Testis (tissue), 2 donors: ENCODE measurements at regions not wholly inside any gene's neighbourhood (a gene's known extent, or its start where the extent isn't known, plus 50 kb on each side); places are given as distances from the start of the nearest gene placed in this dataset.

Experiments used
- DNase-seq: peaks from one replicate; pipeline ENCODE4 v3.0.0-alpha.2; 2019
- H3K27ac ChIP-seq, 2 donors: fragments of 200-600 bp; sonication (generic); one replicate each; pipeline ENCODE4 v1.5.1; 2019
- H3K27me3 ChIP-seq: fragments of 200-600 bp; sonication (generic); one replicate; pipeline ENCODE4 v1.5.1; 2019
- H3K36me3 ChIP-seq: fragments of 200-600 bp; sonication (generic); one replicate; pipeline ENCODE4 v1.5.1; 2017; ENCODE audit warnings: low read depth; ENCODE audit errors: missing control alignments
- H3K4me1 ChIP-seq: fragments of 200-600 bp; sonication (generic); one replicate; pipeline ENCODE4 v1.5.1; 2019
- H3K4me3 ChIP-seq, 2 donors: fragments of 200-600 bp; sonication (generic); one replicate each; pipeline ENCODE4 v1.5.1; 2017 to 2019
- H3K9me3 ChIP-seq: fragments of 200-600 bp; sonication (generic); one replicate; pipeline ENCODE4 v1.5.1; 2017
- CTCF ChIP-seq, 3 experiments: fragments of 450-650 bp in 2 of 3; fragments of 200-600 bp in 1 of 3; sonication (generic) in 1 of 3; IDR thresholded peaks; one replicate each; pipeline ENCODE4 v1.5.1; 2016 to 2019; ENCODE audit warnings: antibody characterized with exemption in 3 of 3, mild to moderate bottlenecking in 2 of 3, moderate library complexity in 1 of 3
- POLR2A ChIP-seq: fragments of 450-650 bp; IDR thresholded peaks from one replicate; pipeline ENCODE4 v1.6.1; 2017; ENCODE audit warnings: antibody characterized with exemption, mild to moderate bottlenecking, moderate library complexity
- WGBS, 2 donors: methylation state at CpG; one replicate each; pipeline ENCODE4 v1.1.5; 2018; 5-methylcytosine and 5-hydroxymethylcytosine counted together
- intact Hi-C: fragments of 100-400 bp; cut with DNase I; formaldehyde crosslinking; loops from one replicate; pipeline ENCODE4 v1.15.1; 2023; ENCODE audit warnings: low total_unique reads

DNA sequence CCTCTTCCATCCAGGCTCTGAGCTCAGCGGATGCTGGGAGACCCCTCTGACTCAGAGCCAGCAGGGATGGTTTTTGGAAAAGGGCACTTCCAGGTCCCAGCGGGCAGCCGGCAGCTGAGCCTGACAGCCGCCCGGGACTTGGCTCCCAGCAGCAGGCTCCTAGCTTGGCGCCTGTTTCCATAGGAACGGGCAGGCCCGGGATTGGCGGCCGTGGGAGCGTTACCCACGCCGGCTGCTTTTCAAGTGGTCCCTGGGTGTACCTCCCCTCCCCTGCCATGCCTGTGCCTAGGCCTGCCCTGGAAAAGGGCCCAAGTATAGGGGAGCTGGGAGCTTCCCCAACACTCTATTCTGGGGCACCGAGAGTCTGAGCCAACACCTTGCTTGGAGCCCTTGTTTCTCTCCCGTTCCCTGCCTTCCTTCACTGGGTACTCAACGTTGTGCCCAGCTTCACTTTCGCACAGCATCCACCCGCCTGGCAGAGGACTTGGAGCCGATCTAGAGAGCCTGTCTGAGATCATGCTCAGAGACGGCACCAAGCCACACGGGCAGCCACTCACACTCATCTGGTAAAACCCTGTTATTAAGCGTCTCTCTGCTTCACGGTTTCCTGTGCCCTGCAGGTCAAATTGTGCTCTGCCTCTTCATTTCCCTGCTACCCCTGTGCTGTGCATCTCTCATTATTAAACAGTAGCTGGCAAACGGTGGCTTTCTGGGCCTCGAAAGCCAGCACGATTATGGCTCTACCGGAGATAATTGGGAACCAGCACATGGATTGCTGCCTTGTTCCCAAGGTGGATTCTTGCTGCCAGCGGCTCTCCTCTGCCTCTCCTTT lies 521.5 kb downstream of the BCOR start:
- intact Hi-C loops: no loop called here
- Histone ChIP-seq H3K27ac (no peak overlapping the region), H3K4me3 (no peak overlapping the region), H3K27me3 (no peaks in the 10 kb centered on the region), H3K9me3 (no peaks in the 10 kb centered on the region), H3K36me3 (no peaks in the 10 kb centered on the region), H3K4me1 (no peaks in the 10 kb centered on the region)
- TF ChIP-seq POLR2A: no peak
- TF ChIP-seq CTCF (IDR thresholded peaks at IDR 0.05): no peak
- 45 to 58% methylated on average over 7 to 20 of the region's 28 CpGs for WGBS, 2 donors
- no peak for DNase-seq

DNA sequence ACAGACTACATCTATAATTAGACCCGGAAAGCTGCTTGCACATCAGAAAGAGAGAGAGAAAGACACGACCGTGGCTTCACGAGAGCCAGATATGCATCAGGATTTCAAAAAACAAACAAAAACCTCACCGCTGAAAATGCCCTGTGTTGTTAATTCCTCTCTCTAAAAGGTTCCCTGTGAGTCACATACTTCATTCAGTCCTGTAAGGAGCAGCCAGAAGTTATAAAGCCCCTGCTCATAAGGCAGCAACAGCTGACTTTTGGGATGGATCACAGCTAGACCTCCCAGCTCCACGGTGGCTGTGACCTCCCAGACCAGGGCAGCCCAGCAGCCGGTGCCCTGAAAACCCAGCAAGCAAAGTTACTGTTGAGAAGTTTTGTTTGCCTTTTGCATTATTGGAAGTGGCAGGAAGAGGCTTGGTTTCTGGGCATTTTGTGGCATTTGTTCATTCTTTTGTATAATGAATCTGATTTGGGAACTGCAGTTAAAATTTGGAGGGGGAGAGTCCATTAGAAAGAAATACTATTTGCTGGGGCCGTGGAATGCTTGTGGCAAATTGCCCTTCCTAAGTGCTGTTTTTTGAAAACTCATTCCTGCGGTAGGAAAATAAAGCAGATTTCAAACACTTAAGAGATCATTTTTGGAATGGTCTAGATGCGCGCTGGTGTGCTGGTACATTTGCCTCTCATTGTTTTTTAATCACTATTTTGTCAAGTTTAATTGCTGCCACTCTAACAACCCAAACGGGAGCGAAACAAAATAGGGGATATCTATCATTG lies 520.4 kb downstream of the BCOR start:
- no peaks in the 10 kb centered on the region for H3K27me3 ChIP-seq

GRCh38 chrX:39577985-39578869 lies 519.5 kb downstream of the BCOR start:
- 75 to 82% methylated on average over 8 to 16 of the region's 16 CpGs for WGBS, 2 donors
- H3K27ac ChIP-seq: no peak overlapping the region
- no peaks in the 10 kb centered on the region for H3K9me3 ChIP-seq
- no peak for DNase-seq
- no peak for TF ChIP-seq POLR2A
- TF ChIP-seq CTCF (IDR thresholded peaks at IDR 0.05): no peak
- no peak overlapping the region for H3K4me3 ChIP-seq
- H3K36me3 ChIP-seq: no peaks in the 10 kb centered on the region
- no peaks in the 10 kb centered on the region for H3K4me1 ChIP-seq
- no peaks in the 10 kb centered on the region for H3K27me3 ChIP-seq
- intact Hi-C loops: no loop called here

More for the DNA sequence above, 520.4 kb downstream of the BCOR start:
- H3K4me3 ChIP-seq: no peak overlapping the region
- intact Hi-C loops: no loop called here
- peak; percentile 14 for DNase-seq
- no peaks in the 10 kb centered on the region for H3K9me3 ChIP-seq
- 53 to 60% methylated on average over 12 of the region's 13 CpGs for whole genome bisulfite sequencing, 2 donors
- no peaks in the 10 kb centered on the region for H3K4me1 ChIP-seq
- TF ChIP-seq CTCF (IDR thresholded peaks at IDR 0.05) (no peak), POLR2A (no peak)
- H3K27ac ChIP-seq: no peak overlapping the region
- no peaks in the 10 kb centered on the region for H3K36me3 ChIP-seq

DNA sequence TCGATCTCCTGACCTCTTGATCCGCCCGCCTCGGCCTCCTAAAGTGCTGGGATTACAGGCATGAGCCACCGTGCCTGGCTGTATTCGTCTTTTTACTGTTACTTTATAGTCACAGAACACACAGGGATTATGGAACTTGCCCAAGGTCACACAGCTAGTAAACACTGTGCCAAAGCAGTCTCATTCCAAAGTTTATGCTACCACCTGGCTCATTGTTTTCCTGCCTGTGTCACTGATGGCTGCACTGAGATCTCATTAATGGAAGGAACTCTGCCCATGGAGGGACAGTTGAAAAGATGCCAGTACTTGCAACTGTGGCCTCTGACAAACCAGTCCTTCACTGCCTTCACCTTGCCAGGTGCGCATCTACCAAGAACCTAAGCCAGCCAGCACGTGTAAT lies 517.7 kb downstream of the BCOR start:
- WGBS, 2 donors: 45 to 81% methylated on average over 2 to 8 of the region's 8 CpGs

More for the DNA sequence above, 517.7 kb downstream of the BCOR start:
- DNase-seq: no peak
- Histone ChIP-seq H3K4me1 (no peaks in the 10 kb centered on the region), H3K4me3 (no peak overlapping the region), H3K27ac (no peak overlapping the region), H3K9me3 (no peaks in the 10 kb centered on the region), H3K36me3 (no peaks in the 10 kb centered on the region), H3K27me3 (no peaks in the 10 kb centered on the region)
- intact Hi-C loops: no loop called here
- TF ChIP-seq CTCF (IDR thresholded peaks at IDR 0.05): no peak
- no peak for TF ChIP-seq POLR2A
